OCI-LY7 (cell line): ENCODE measurements at regions not wholly inside any gene's neighbourhood (a gene's known extent, or its start where the extent isn't known, plus 50 kb on each side); places are given as distances from the start of the nearest gene placed in this dataset.

Source experiments
- BruUV-seq: library from RNA; stranded (reverse); fragments of 400-500 nt; replicated peaks from 2 replicates; lab custom pipeline; 2021; lab: Mats Ljungman, UMichigan
- CTCF ChIA-PET: fragments of 300-600 bp; sonication (Branson Sonifier 250); formaldehyde crosslinking; loops from one replicate; lab custom pipeline; 2022; ENCODE audit warnings: antibody characterized with exemption; ENCODE audit not compliant: unreplicated experiment; lab: Charles Lee
- POLR2A ChIA-PET: fragments of 300-600 bp; sonication (Branson Sonifier 250); formaldehyde crosslinking; loops from one replicate; lab custom pipeline; 2022; ENCODE audit warnings: antibody characterized with exemption; lab: Charles Lee
- DNase-seq: peaks from one replicate; pipeline ENCODE4 v3.0.0-alpha.2; 2015; ENCODE audit warnings: low spot score
- H2AFZ ChIP-seq: fragments of 200-600 bp; sonication (generic), shearing (Covaris generic); 2 replicates; pipeline ENCODE4 v1.6.1; 2014; ENCODE audit warnings: mild to moderate bottlenecking, antibody characterized with exemption, low read length, moderate library complexity
- H3K27ac ChIP-seq: fragments of 200-600 bp; sonication (generic); 2 replicates; pipeline ENCODE4 v1.5.1; 2014; ENCODE audit warnings: mixed run types, low read depth, mild to moderate bottlenecking, moderate library complexity, low read length, inconsistent platforms; ENCODE audit not compliant: poor library complexity, severe bottlenecking
- H3K36me3 ChIP-seq: fragments of 200-600 bp; sonication (generic); 2 replicates; pipeline ENCODE4 v1.6.1; 2014; ENCODE audit warnings: mild to moderate bottlenecking, antibody characterized with exemption, low read length, moderate library complexity, mixed read lengths; ENCODE audit not compliant: insufficient read depth
- H3K4me1 ChIP-seq: fragments of 200-600 bp; sonication (generic); 2 replicates; pipeline ENCODE4 v1.5.1; 2014; ENCODE audit warnings: mild to moderate bottlenecking, low read length; ENCODE audit not compliant: insufficient read depth, poor library complexity, severe bottlenecking
- H3K4me2 ChIP-seq: fragments of 200-600 bp; sonication (generic); 2 replicates; pipeline ENCODE4 v1.6.1; 2014; ENCODE audit warnings: mild to moderate bottlenecking, low read length
- H3K4me3 ChIP-seq: fragments of 200-600 bp; sonication (generic); 2 replicates; pipeline ENCODE4 v1.5.1; 2014; ENCODE audit warnings: mild to moderate bottlenecking, low read depth, low read length; ENCODE audit not compliant: poor library complexity, severe bottlenecking
- H3K79me2 ChIP-seq: fragments of 200-600 bp; sonication (generic); 2 replicates; pipeline ENCODE4 v1.6.1; 2016; ENCODE audit warnings: low read depth, mild to moderate bottlenecking, low read length, moderate library complexity, mixed read lengths; ENCODE audit not compliant: insufficient read depth
- H3K9me2 ChIP-seq: fragments of 200-600 bp; sonication (generic); 2 replicates; pipeline ENCODE4 v1.6.1; 2016; ENCODE audit warnings: mild to moderate bottlenecking, low read length, mixed read lengths; ENCODE audit not compliant: insufficient read depth
- H3K9me3 ChIP-seq: fragments of 200-600 bp; sonication (generic); 2 replicates; pipeline ENCODE4 v1.6.1; 2014; ENCODE audit warnings: mild to moderate bottlenecking, mixed run types, low read length, mixed read lengths
- H4K20me1 ChIP-seq: fragments of 200-600 bp; sonication (generic); 2 replicates; pipeline ENCODE4 v1.6.1; 2014; ENCODE audit warnings: mild to moderate bottlenecking, antibody characterized with exemption, low read length, moderate library complexity, mixed read lengths; ENCODE audit not compliant: insufficient read depth
- EZH2phosphoT487 ChIP-seq: fragments of 200-600 bp; sonication (generic); IDR thresholded peaks from 2 replicates; pipeline ENCODE4 v1.6.1; 2018; ENCODE audit warnings: low read depth, borderline replicate concordance, mild to moderate bottlenecking, mixed run types, antibody characterized with exemption, low read length, moderate library complexity, mixed read lengths
- intact Hi-C: fragments of 100-400 bp; cut with micrococcal nuclease; formaldehyde crosslinking; loops from one replicate; pipeline ENCODE4 v1.10.0; 2022; ENCODE audit not compliant: unreplicated experiment
- TF ChIP-seq, protein P1 (sequence below): fragments of 200-600 bp; sonication (generic); conservative IDR thresholded peaks from 2 replicates; pipeline ENCODE4 v1.5.1; 2014; ENCODE audit warnings: mild to moderate bottlenecking, antibody characterized with exemption, low read length, moderate library complexity, mixed read lengths

DNA sequence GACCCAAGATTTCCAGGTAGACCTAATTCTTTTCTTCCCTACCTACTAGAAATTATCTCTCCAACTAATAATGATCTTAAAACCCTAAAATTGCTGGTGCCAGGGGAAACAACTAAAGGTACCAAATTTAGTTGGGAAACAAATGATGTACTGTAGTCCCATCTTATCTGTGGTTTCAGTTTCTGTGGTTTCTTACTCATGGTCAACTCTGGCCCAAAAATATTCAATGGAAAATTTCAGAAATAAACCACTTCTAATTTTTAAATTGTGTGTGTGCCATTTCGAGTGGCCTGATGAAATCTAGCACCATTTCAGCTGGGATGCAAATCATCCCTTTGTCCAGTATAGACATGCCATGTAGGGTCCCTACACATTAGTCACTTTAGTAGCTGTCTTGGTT lies 475.2 kb upstream of the EPHA7 start:
- intact Hi-C loops, result no loop called here
- no peaks in the 10 kb centered on the region for H3K79me2 ChIP-seq
- H2AFZ ChIP-seq, result no peak overlapping the region
- no peaks in the 10 kb centered on the region for H4K20me1 ChIP-seq
- no TSS peak for BruUV-seq
- no peak for DNase-seq
- no peak overlapping the region for H3K4me2 ChIP-seq
- no peak overlapping the region for H3K27ac ChIP-seq
- H3K4me1 ChIP-seq, result no peaks in the 10 kb centered on the region
- CTCF ChIA-PET, result no interaction called here
- no peaks in the 10 kb centered on the region for H3K9me3 ChIP-seq
- TF ChIP-seq EZH2phosphoT487, result no peak
- TF ChIP-seq, protein P1, sequence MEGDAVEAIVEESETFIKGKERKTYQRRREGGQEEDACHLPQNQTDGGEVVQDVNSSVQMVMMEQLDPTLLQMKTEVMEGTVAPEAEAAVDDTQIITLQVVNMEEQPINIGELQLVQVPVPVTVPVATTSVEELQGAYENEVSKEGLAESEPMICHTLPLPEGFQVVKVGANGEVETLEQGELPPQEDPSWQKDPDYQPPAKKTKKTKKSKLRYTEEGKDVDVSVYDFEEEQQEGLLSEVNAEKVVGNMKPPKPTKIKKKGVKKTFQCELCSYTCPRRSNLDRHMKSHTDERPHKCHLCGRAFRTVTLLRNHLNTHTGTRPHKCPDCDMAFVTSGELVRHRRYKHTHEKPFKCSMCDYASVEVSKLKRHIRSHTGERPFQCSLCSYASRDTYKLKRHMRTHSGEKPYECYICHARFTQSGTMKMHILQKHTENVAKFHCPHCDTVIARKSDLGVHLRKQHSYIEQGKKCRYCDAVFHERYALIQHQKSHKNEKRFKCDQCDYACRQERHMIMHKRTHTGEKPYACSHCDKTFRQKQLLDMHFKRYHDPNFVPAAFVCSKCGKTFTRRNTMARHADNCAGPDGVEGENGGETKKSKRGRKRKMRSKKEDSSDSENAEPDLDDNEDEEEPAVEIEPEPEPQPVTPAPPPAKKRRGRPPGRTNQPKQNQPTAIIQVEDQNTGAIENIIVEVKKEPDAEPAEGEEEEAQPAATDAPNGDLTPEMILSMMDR, result no peak
- no peak overlapping the region for H3K4me3 ChIP-seq
- no peaks in the 10 kb centered on the region for H3K9me2 ChIP-seq
- H3K36me3 ChIP-seq, result no peaks in the 10 kb centered on the region
- POLR2A ChIA-PET, result no interaction called here

GRCh38 chr6:93889713-93890112 lies 470.4 kb upstream of the EPHA7 start:
- no peak overlapping the region for H3K27ac ChIP-seq
- no peaks in the 10 kb centered on the region for H3K9me2 ChIP-seq
- ChIA-PET POLR2A (no interaction called here), CTCF (no interaction called here)
- H3K79me2 ChIP-seq, result no peaks in the 10 kb centered on the region
- no peak overlapping the region for H3K4me3 ChIP-seq
- no peak overlapping the region for H2AFZ ChIP-seq
- BruUV-seq, result no TSS peak
- no peaks in the 10 kb centered on the region for H3K9me3 ChIP-seq
- TF ChIP-seq, protein P1, result no peak
- TF ChIP-seq EZH2phosphoT487, result no peak
- no peaks in the 10 kb centered on the region for H3K4me1 ChIP-seq
- no peaks in the 10 kb centered on the region for H3K36me3 ChIP-seq
- intact Hi-C loops, result no loop called here
- no peak overlapping the region for H3K4me2 ChIP-seq
- no peaks in the 10 kb centered on the region for H4K20me1 ChIP-seq
- DNase-seq, result no peak

- intact Hi-C loops, result no loop called here
- Histone ChIP-seq H3K4me3 (no peak overlapping the region), H3K36me3 (no peaks in the 10 kb centered on the region), H3K27ac (no peak overlapping the region), H4K20me1 (no peaks in the 10 kb centered on the region), H3K4me2 (no peak overlapping the region), H3K79me2 (no peaks in the 10 kb centered on the region), H3K4me1 (no peaks in the 10 kb centered on the region), H2AFZ (no peak overlapping the region), H3K9me3 (no peaks in the 10 kb centered on the region), H3K9me2 (no peaks in the 10 kb centered on the region)
- TF ChIP-seq, protein P1, result no peak
- no TSS peak for BruUV-seq
- CTCF ChIA-PET, result no interaction called here
- POLR2A ChIA-PET, result no interaction called here
- no peak for DNase-seq
These were observed 467.1 kb upstream of the EPHA7 start for GRCh38 chr6:93886416-93886815.
